ENCODE measurements at regions not wholly inside any gene's neighbourhood (a gene's known extent, or its start where the extent isn't known, plus 50 kb on each side); places are given as distances from the start of the nearest gene placed in this dataset.

- DNase-seq (ENCODE audit: low spot score), result peak; percentile 88
Observed at GRCh38 chr13:99436686-99437416, 64.4 kb upstream of the TM9SF2 start.

- DNase-seq (ENCODE audit: low spot score), result no peak
Observed at GRCh38 chr13:99439048-99439447, 62.2 kb upstream of the TM9SF2 start.

- DNase-seq (ENCODE audit: low spot score), result no peak
Observed at GRCh38 chr13:99439850-99440604, 61.2 kb upstream of the TM9SF2 start.

GRCh38 chr13:99442273-99442895, 58.9 kb upstream of the TM9SF2 start:
- peak; percentile 76 for DNase-seq (ENCODE audit: low spot score)

GRCh38 chr13:99446242-99446641, 55.0 kb upstream of the TM9SF2 start:
- no peak for DNase-seq (ENCODE audit: low spot score)

- DNase-seq (ENCODE audit: low spot score), result no peak
Observed at GRCh38 chr13:99448546-99448945, 52.7 kb upstream of the TM9SF2 start.

GRCh38 chr13:99450416-99450815, 50.9 kb upstream of the TM9SF2 start:
- DNase-seq (ENCODE audit: low spot score), result no peak

Data from hematopoietic multipotent progenitor cell treated with erythropoietin and hydrocortisone succinate and interleukin-3 and kit ligand, for 15 days (in vitro differentiated cells).